Fibroblast of lung (primary cell): ENCODE measurements at regions not wholly inside any gene's neighbourhood (a gene's known extent, or its start where the extent isn't known, plus 50 kb on each side); places are given as distances from the start of the nearest gene placed in this dataset.

Experiments
- DNase-seq, 2 donors: peaks; one replicate each; pipeline versions ENCODE4 v3.0.0 to v3.0.0-alpha.2; 2010; ENCODE audit warnings: low read depth in 2 of 2
- H2AFZ ChIP-seq: 2 replicates; pipeline ENCODE4 v1.5.1; 2012; ENCODE audit warnings: low read length, control low read depth, inconsistent platforms
- H3K27ac ChIP-seq: 2 replicates; pipeline ENCODE4 v1.5.1; 2011; ENCODE audit warnings: low read length, control low read depth; ENCODE audit not compliant: insufficient read depth
- H3K27me3 ChIP-seq: 2 replicates; pipeline ENCODE4 v1.5.1; 2011; ENCODE audit warnings: mild to moderate bottlenecking, low read length; ENCODE audit not compliant: control insufficient read depth, insufficient read depth
- H3K36me3 ChIP-seq: 2 replicates; pipeline ENCODE4 v1.5.1; 2011; ENCODE audit warnings: low read length; ENCODE audit not compliant: control insufficient read depth, insufficient read depth
- H3K4me1 ChIP-seq: 2 replicates; pipeline ENCODE4 v1.5.1; 2011; ENCODE audit warnings: low read length; ENCODE audit not compliant: control insufficient read depth, insufficient read depth; ENCODE audit errors: extremely low read depth
- H3K4me2 ChIP-seq: 2 replicates; pipeline ENCODE4 v1.5.1; 2011; ENCODE audit warnings: low read length, control low read depth; ENCODE audit not compliant: insufficient read depth; ENCODE audit errors: extremely low read depth
- H3K4me3 ChIP-seq, 4 experiments: fragments of 200-600 bp in 1 of 4; sonication (generic) in 1 of 4; replicated peaks in 1 of 4; 2 replicates each; pipeline ENCODE4 v1.5.1; 2011 to 2016; ENCODE audit warnings: low read length in 4 of 4, low read depth in 3 of 4, mild to moderate bottlenecking in 3 of 4, control low read depth in 2 of 4, inconsistent platforms in 1 of 4, mixed read lengths in 1 of 4; ENCODE audit not compliant: insufficient read depth in 1 of 4; ENCODE audit errors: control extremely low read depth in 1 of 4
- H3K79me2 ChIP-seq: 2 replicates; pipeline ENCODE4 v1.5.1; 2012; ENCODE audit warnings: mild to moderate bottlenecking, low read length, inconsistent platforms; ENCODE audit not compliant: control insufficient read depth, insufficient read depth
- H3K9ac ChIP-seq: 2 replicates; pipeline ENCODE4 v1.5.1; 2011; ENCODE audit warnings: mild to moderate bottlenecking, low read length, control low read depth; ENCODE audit not compliant: insufficient read depth
- H3K9me3 ChIP-seq: 2 replicates; pipeline ENCODE4 v1.5.1; 2012; ENCODE audit warnings: low read depth, low read length; ENCODE audit not compliant: control insufficient read depth, insufficient read depth
- H4K20me1 ChIP-seq: 2 replicates; pipeline ENCODE4 v1.5.1; 2011; ENCODE audit warnings: low read length; ENCODE audit not compliant: control insufficient read depth, insufficient read depth; ENCODE audit errors: extremely low read depth
- EZH2 ChIP-seq: IDR thresholded peaks from 2 replicates; pipeline ENCODE4 v1.5.1; 2012; ENCODE audit warnings: low read length, control low read depth, mild to moderate bottlenecking; ENCODE audit errors: missing control alignments
- TF ChIP-seq, protein P1 (sequence below), 2 donors: IDR thresholded peaks in 1 of 2; conservative IDR thresholded peaks in 1 of 2; 1 replicate in 1 of 2; 2 replicates in 1 of 2; pipeline ENCODE4 v1.5.1; 2011 to 2012; ENCODE audit warnings: low read length in 2 of 2, control low read depth in 1 of 2, inconsistent platforms in 1 of 2, low read depth in 1 of 2, mild to moderate bottlenecking in 1 of 2

- TF ChIP-seq EZH2 = no peak
- TF ChIP-seq, protein P1, sequence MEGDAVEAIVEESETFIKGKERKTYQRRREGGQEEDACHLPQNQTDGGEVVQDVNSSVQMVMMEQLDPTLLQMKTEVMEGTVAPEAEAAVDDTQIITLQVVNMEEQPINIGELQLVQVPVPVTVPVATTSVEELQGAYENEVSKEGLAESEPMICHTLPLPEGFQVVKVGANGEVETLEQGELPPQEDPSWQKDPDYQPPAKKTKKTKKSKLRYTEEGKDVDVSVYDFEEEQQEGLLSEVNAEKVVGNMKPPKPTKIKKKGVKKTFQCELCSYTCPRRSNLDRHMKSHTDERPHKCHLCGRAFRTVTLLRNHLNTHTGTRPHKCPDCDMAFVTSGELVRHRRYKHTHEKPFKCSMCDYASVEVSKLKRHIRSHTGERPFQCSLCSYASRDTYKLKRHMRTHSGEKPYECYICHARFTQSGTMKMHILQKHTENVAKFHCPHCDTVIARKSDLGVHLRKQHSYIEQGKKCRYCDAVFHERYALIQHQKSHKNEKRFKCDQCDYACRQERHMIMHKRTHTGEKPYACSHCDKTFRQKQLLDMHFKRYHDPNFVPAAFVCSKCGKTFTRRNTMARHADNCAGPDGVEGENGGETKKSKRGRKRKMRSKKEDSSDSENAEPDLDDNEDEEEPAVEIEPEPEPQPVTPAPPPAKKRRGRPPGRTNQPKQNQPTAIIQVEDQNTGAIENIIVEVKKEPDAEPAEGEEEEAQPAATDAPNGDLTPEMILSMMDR (conservative IDR thresholded peaks at IDR 0.05 in 1 of 2, IDR thresholded peaks at IDR 0.05 in 1 of 2; ENCODE audit: low read depth in 1 of 2, low read length in 2 of 2) = no peak
- H3K4me3 ChIP-seq = no peak overlapping the region
- no peaks in the 10 kb centered on the region for H3K9me3 ChIP-seq
- H3K4me2 ChIP-seq = no peak overlapping the region
- DNase-seq = no peak
- H3K9ac ChIP-seq = no peak overlapping the region
- H4K20me1 ChIP-seq = no peaks in the 10 kb centered on the region
- no peaks in the 10 kb centered on the region for H3K79me2 ChIP-seq
- no peaks in the 10 kb centered on the region for H3K27me3 ChIP-seq
- no peak overlapping the region for H3K27ac ChIP-seq
- H3K4me1 ChIP-seq = no peaks in the 10 kb centered on the region
- H3K36me3 ChIP-seq = no peaks in the 10 kb centered on the region
- no peak overlapping the region for H2AFZ ChIP-seq
Measured at GRCh38 chr1:4095433-4095971, 195.4 kb upstream of the C1orf174 start.

DNA sequence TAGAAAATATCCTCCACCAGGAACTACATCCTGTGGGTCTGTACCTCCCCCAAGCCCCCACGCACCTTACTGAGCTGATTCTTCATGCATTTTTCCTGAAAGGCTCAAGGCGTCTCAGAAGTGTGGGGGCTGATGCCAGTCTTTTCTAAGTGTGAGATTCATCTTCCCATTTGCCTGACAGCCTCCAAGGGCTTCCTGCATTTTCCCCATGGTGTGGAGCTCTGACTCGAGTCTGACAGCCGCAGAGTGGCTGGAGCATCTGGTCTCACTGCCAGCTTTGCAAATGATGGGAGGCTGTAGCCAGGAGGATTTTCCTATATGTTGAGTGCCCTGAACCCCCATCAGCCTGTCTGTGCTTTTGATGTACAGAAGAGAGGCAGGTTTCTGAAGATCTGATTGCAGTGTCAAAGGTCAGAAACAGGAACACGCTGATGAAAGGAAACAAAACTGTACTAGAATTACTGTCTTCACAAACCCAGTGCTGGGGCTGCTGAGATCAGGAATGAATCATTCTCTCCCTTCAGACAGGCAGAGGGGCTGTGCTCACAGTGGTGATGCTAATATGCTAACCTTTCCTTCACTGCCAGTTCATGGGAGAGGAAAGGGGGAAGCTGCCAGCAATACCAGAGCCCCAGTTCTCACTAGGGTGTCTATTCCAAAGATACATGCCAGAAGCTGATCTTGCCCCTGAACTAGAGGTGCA is 201.5 kb upstream of the C1orf174 start:
- no peak overlapping the region for H3K27ac ChIP-seq
- no peak for TF ChIP-seq EZH2
- TF ChIP-seq, protein P1 (conservative IDR thresholded peaks at IDR 0.05 in 1 of 2, IDR thresholded peaks at IDR 0.05 in 1 of 2; ENCODE audit: low read depth in 1 of 2, low read length in 2 of 2) = no peak

DNA sequence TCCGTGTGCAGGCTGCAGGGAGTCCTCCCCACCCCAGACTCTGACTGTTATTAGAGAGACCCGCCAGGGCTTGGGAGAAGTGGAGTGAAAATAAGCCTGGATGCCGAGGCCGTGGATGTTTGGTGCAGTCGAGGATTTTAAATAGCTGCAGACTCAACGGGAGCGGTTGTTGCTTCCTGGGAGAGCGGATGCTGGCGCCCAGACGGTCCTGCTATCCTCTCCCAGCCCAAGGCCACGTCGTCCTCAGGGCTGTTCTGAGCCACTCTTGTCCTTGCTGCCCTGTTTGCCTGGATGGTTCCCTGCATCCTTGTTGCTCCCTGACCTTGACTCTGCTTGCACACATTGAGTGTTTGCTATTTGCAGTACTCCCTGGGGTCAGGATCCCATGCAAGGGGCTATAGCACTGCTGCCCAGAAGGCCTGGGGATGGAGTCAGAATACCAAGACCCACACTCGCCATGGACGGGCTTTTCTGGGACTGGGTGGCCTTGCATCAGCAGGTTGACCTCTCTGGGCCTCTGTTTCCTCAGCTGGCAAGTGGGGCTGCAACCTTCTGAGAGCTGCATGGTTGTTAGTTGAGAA is 205.3 kb upstream of the C1orf174 start:
- Histone ChIP-seq H3K9ac (no peak overlapping the region), H3K79me2 (no peaks in the 10 kb centered on the region), H3K27ac (no peak overlapping the region), H2AFZ (no peak overlapping the region), H3K4me3 (no peak overlapping the region), H3K4me2 (no peak overlapping the region), H3K27me3 (no peaks in the 10 kb centered on the region), H3K9me3 (no peaks in the 10 kb centered on the region), H3K36me3 (no peaks in the 10 kb centered on the region), H3K4me1 (no peaks in the 10 kb centered on the region), H4K20me1 (no peaks in the 10 kb centered on the region)
- DNase-seq = no peak
- TF ChIP-seq, protein P1 (conservative IDR thresholded peaks at IDR 0.05 in 1 of 2, IDR thresholded peaks at IDR 0.05 in 1 of 2; ENCODE audit: low read depth in 1 of 2, low read length in 2 of 2) = no peak
- no peak for TF ChIP-seq EZH2

More for the DNA sequence above, 201.5 kb upstream of the C1orf174 start:
- no peak for DNase-seq
- Histone ChIP-seq H3K27me3 (no peaks in the 10 kb centered on the region), H4K20me1 (no peaks in the 10 kb centered on the region), H2AFZ (no peak overlapping the region), H3K79me2 (no peaks in the 10 kb centered on the region), H3K4me3 (no peak overlapping the region), H3K9ac (no peak overlapping the region), H3K9me3 (no peaks in the 10 kb centered on the region), H3K4me1 (no peaks in the 10 kb centered on the region), H3K36me3 (no peaks in the 10 kb centered on the region), H3K4me2 (no peak overlapping the region)
